Thymus (tissue), 11 donors: ENCODE measurements at regions not wholly inside any gene's neighbourhood (a gene's known extent, or its start where the extent isn't known, plus 50 kb on each side); places are given as distances from the start of the nearest gene placed in this dataset.

Experiments used
- DNase-seq, 9 donors: peaks; one replicate each; pipeline ENCODE4 v3.0.0-alpha.2; 2013; ENCODE audit warnings: low spot score in 9 of 9, low read depth in 6 of 9, missing footprints in 1 of 9
- H3K27ac ChIP-seq, 2 donors: one replicate each; pipeline ENCODE4 v1.5.1; 2013; ENCODE audit warnings: control low read depth in 1 of 2, low read depth in 1 of 2, low read length in 1 of 2, mild to moderate bottlenecking in 1 of 2, moderate library complexity in 1 of 2
- H3K27me3 ChIP-seq, 2 donors: one replicate each; pipeline ENCODE4 v1.5.1; 2013; ENCODE audit warnings: low read length in 1 of 2; ENCODE audit not compliant: control insufficient read depth in 2 of 2, insufficient read depth in 1 of 2
- H3K36me3 ChIP-seq, 2 donors: one replicate each; pipeline ENCODE4 v1.5.1; 2013; ENCODE audit warnings: low read length in 1 of 2, mild to moderate bottlenecking in 1 of 2, moderate library complexity in 1 of 2; ENCODE audit not compliant: control insufficient read depth in 2 of 2, insufficient read depth in 2 of 2
- H3K4me1 ChIP-seq, 2 donors: one replicate each; pipeline ENCODE4 v1.5.1; 2013; ENCODE audit warnings: low read length in 2 of 2; ENCODE audit not compliant: control insufficient read depth in 2 of 2, insufficient read depth in 2 of 2
- H3K4me3 ChIP-seq, 2 donors: one replicate each; pipeline ENCODE4 v1.5.1; 2013; ENCODE audit warnings: low read length in 2 of 2, control low read depth in 1 of 2, mild to moderate bottlenecking in 1 of 2
- H3K9me3 ChIP-seq, 2 donors: one replicate each; pipeline ENCODE4 v1.5.1; 2013; ENCODE audit warnings: low read length in 1 of 2, mild to moderate bottlenecking in 1 of 2; ENCODE audit not compliant: control insufficient read depth in 2 of 2, insufficient read depth in 1 of 2
- WGBS: extraction: QIAGEN DNeasy Blood & Tissue Kit; methylation state at CpG from one replicate; pipeline ENCODE4 v1.1.7; 2013; 5-methylcytosine and 5-hydroxymethylcytosine counted together
- donor health status: healthy.

- Histone ChIP-seq H3K27ac (no peak overlapping the region), H3K36me3 (no peaks in the 10 kb centered on the region), H3K27me3 (no peaks in the 10 kb centered on the region), H3K9me3 (peaks cover 0 to 14% of the 10 kb centered on the region in 2 donors), H3K4me1 (no peaks in the 10 kb centered on the region), H3K4me3 (no peak overlapping the region)
- 95% methylated on average over 18 of the region's 18 CpGs for WGBS
- DNase-seq, result no peak
These were observed 257.5 kb downstream of the PARP8 start for GRCh38 chr5:50923768-50924494.

GRCh38 chr5:50927953-50928352 lies 261.5 kb downstream of the PARP8 start:
- H3K9me3 ChIP-seq, result no peaks in the 10 kb centered on the region
- H3K27ac ChIP-seq, result no peak overlapping the region
- no peak for DNase-seq
- no peaks in the 10 kb centered on the region for H3K27me3 ChIP-seq
- no peaks in the 10 kb centered on the region for H3K4me1 ChIP-seq
- no peak overlapping the region for H3K4me3 ChIP-seq
- H3K36me3 ChIP-seq, result no peaks in the 10 kb centered on the region

- Histone ChIP-seq H3K9me3 (no peaks in the 10 kb centered on the region), H3K4me3 (no peak overlapping the region), H3K4me1 (no peaks in the 10 kb centered on the region), H3K27ac (no peak overlapping the region), H3K36me3 (no peaks in the 10 kb centered on the region), H3K27me3 (no peaks in the 10 kb centered on the region)
- no peak for DNase-seq
- WGBS, result 82% methylated on average over 3 of the region's 3 CpGs
These were observed 262.7 kb downstream of the PARP8 start for GRCh38 chr5:50929174-50929573.

GRCh38 chr5:50934343-50934742 lies 267.9 kb downstream of the PARP8 start:
- WGBS, result 74% methylated on average over 2 of the region's 2 CpGs
- no peak overlapping the region for H3K4me3 ChIP-seq
- no peaks in the 10 kb centered on the region for H3K9me3 ChIP-seq
- no peaks in the 10 kb centered on the region for H3K4me1 ChIP-seq
- no peak for DNase-seq
- no peaks in the 10 kb centered on the region for H3K36me3 ChIP-seq
- H3K27me3 ChIP-seq, result no peaks in the 10 kb centered on the region
- no peak overlapping the region for H3K27ac ChIP-seq

- WGBS, result 92% methylated on average over 2 of the region's 2 CpGs
These were observed 278.7 kb downstream of the PARP8 start for GRCh38 chr5:50945139-50945538.

GRCh38 chr5:50947906-50948683 lies 281.7 kb downstream of the PARP8 start:
- no peaks in the 10 kb centered on the region for H3K36me3 ChIP-seq
- no peaks in the 10 kb centered on the region for H3K27me3 ChIP-seq
- no peak for DNase-seq
- H3K9me3 ChIP-seq, result peaks cover 0 to 3% of the 10 kb centered on the region in 2 donors
- H3K4me3 ChIP-seq, result no peak overlapping the region
- no peaks in the 10 kb centered on the region for H3K4me1 ChIP-seq
- no peak overlapping the region for H3K27ac ChIP-seq
- WGBS, result 80% methylated on average over 6 of the region's 6 CpGs

More at GRCh38 chr5:50945139-50945538, 278.7 kb downstream of the PARP8 start:
- H3K4me1 ChIP-seq, result no peaks in the 10 kb centered on the region
- no peak for DNase-seq
- peaks cover 0 to 3% of the 10 kb centered on the region in 2 donors for H3K9me3 ChIP-seq
- H3K36me3 ChIP-seq, result no peaks in the 10 kb centered on the region
- no peaks in the 10 kb centered on the region for H3K27me3 ChIP-seq
- H3K4me3 ChIP-seq, result no peak overlapping the region
- H3K27ac ChIP-seq, result no peak overlapping the region

- Histone ChIP-seq H3K4me3 (no peak overlapping the region), H3K27me3 (no peaks in the 10 kb centered on the region), H3K9me3 (no peaks in the 10 kb centered on the region), H3K36me3 (no peaks in the 10 kb centered on the region), H3K27ac (no peak overlapping the region), H3K4me1 (no peaks in the 10 kb centered on the region)
- no peak for DNase-seq
- 64% methylated on average over 1 of the region's 1 CpG for WGBS
These were observed 286.9 kb downstream of the PARP8 start for GRCh38 chr5:50953290-50953689.

GRCh38 chr5:50958852-50959457 lies 292.5 kb downstream of the PARP8 start:
- DNase-seq, result peak in 2 of 9 donors; percentile 15 to 17
- Histone ChIP-seq H3K36me3 (no peaks in the 10 kb centered on the region), H3K4me3 (no peak overlapping the region), H3K27ac (no peak overlapping the region), H3K4me1 (peaks cover 0 to 7% of the 10 kb centered on the region in 2 donors), H3K27me3 (peaks cover 8 to 14% of the 10 kb centered on the region in 2 donors), H3K9me3 (no peaks in the 10 kb centered on the region)
- 55% methylated on average over 5 of the region's 5 CpGs for WGBS
